Right atrium auricular region (tissue), 2 donors: ENCODE measurements at regions not wholly inside any gene's neighbourhood (a gene's known extent, or its start where the extent isn't known, plus 50 kb on each side); places are given as distances from the start of the nearest gene placed in this dataset.

Experiments
- DNase-seq: peaks from one replicate; pipeline ENCODE4 v3.0.0-alpha.2; 2019; ENCODE audit warnings: low spot score
- H3K27ac ChIP-seq, 2 donors: fragments of 200-600 bp; sonication (generic); 1 replicate in 1 of 2; 2 replicates in 1 of 2; pipeline ENCODE4 v1.5.1; 2016 to 2019
- H3K27me3 ChIP-seq, 2 donors: fragments of 200-600 bp; sonication (generic); one replicate each; pipeline versions ENCODE4 v1.5.1 to v1.6.0; 2017 to 2019
- H3K36me3 ChIP-seq: fragments of 200-600 bp; sonication (generic); one replicate; pipeline ENCODE4 v1.5.1; 2016
- H3K4me1 ChIP-seq, 2 donors: fragments of 200-600 bp; sonication (generic); one replicate each; pipeline versions ENCODE4 v1.5.1 to v1.6.0; 2017 to 2019
- H3K4me3 ChIP-seq, 2 donors: fragments of 200-600 bp; sonication (generic); 1 replicate in 1 of 2; 2 replicates in 1 of 2; pipeline ENCODE4 v1.5.1; 2017 to 2019; ENCODE audit warnings: mild to moderate bottlenecking in 1 of 2, moderate library complexity in 1 of 2
- H3K9me3 ChIP-seq, 2 donors: fragments of 200-600 bp; sonication (generic); one replicate each; pipeline ENCODE4 v1.5.1; 2019
- TF ChIP-seq, protein P1 (sequence below), 2 donors: fragments of 200-600 bp; sonication (generic); IDR thresholded peaks; one replicate each; pipeline ENCODE4 v1.5.1; 2019; ENCODE audit warnings: antibody characterized with exemption in 2 of 2

GRCh38 chr21:38973552-38973951 lies 167.8 kb downstream of the ETS2 start:
- DNase-seq, result no peak
- TF ChIP-seq, protein P1, sequence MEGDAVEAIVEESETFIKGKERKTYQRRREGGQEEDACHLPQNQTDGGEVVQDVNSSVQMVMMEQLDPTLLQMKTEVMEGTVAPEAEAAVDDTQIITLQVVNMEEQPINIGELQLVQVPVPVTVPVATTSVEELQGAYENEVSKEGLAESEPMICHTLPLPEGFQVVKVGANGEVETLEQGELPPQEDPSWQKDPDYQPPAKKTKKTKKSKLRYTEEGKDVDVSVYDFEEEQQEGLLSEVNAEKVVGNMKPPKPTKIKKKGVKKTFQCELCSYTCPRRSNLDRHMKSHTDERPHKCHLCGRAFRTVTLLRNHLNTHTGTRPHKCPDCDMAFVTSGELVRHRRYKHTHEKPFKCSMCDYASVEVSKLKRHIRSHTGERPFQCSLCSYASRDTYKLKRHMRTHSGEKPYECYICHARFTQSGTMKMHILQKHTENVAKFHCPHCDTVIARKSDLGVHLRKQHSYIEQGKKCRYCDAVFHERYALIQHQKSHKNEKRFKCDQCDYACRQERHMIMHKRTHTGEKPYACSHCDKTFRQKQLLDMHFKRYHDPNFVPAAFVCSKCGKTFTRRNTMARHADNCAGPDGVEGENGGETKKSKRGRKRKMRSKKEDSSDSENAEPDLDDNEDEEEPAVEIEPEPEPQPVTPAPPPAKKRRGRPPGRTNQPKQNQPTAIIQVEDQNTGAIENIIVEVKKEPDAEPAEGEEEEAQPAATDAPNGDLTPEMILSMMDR (IDR thresholded peaks at IDR 0.05), result no peak
- no peaks in the 10 kb centered on the region for H3K4me1 ChIP-seq
- H3K9me3 ChIP-seq, result no peaks in the 10 kb centered on the region
- H3K4me3 ChIP-seq, result no peak overlapping the region
- H3K27ac ChIP-seq, result no peak overlapping the region
- H3K27me3 ChIP-seq, result no peaks in the 10 kb centered on the region
- no peaks in the 10 kb centered on the region for H3K36me3 ChIP-seq

GRCh38 chr21:38972078-38972477 lies 166.3 kb downstream of the ETS2 start:
- no peaks in the 10 kb centered on the region for H3K36me3 ChIP-seq
- TF ChIP-seq, protein P1 (IDR thresholded peaks at IDR 0.05), result no peak
- no peaks in the 10 kb centered on the region for H3K9me3 ChIP-seq
- no peak for DNase-seq
- H3K4me3 ChIP-seq, result no peak overlapping the region
- H3K27ac ChIP-seq, result no peak overlapping the region
- H3K4me1 ChIP-seq, result no peaks in the 10 kb centered on the region
- H3K27me3 ChIP-seq, result no peaks in the 10 kb centered on the region

DNA sequence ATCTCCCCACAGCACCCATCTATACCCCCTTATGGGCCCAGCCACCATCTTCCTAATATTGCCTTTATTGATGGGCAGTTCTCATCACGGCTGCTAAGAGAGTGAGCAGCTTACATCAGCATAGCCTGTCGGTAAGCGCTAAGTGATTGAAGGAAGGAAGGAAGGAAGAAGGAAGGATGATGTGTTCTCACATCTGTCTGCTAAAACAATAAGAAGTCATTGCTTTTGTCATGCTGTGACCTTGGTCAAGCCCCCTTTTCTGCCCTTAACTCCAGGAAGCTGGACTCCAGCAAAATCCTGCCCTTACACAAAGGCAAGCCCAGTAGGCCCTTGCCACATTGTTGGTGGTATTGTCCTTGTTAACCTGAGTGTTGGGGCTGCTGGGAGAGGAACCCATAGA lies 165.0 kb downstream of the ETS2 start:
- no peak for DNase-seq
- no peaks in the 10 kb centered on the region for H3K9me3 ChIP-seq
- TF ChIP-seq, protein P1 (IDR thresholded peaks at IDR 0.05), result no peak
- H3K4me3 ChIP-seq, result no peak overlapping the region
- H3K4me1 ChIP-seq, result no peaks in the 10 kb centered on the region
- H3K27ac ChIP-seq, result no peak overlapping the region
- no peaks in the 10 kb centered on the region for H3K27me3 ChIP-seq
- no peaks in the 10 kb centered on the region for H3K36me3 ChIP-seq

DNA sequence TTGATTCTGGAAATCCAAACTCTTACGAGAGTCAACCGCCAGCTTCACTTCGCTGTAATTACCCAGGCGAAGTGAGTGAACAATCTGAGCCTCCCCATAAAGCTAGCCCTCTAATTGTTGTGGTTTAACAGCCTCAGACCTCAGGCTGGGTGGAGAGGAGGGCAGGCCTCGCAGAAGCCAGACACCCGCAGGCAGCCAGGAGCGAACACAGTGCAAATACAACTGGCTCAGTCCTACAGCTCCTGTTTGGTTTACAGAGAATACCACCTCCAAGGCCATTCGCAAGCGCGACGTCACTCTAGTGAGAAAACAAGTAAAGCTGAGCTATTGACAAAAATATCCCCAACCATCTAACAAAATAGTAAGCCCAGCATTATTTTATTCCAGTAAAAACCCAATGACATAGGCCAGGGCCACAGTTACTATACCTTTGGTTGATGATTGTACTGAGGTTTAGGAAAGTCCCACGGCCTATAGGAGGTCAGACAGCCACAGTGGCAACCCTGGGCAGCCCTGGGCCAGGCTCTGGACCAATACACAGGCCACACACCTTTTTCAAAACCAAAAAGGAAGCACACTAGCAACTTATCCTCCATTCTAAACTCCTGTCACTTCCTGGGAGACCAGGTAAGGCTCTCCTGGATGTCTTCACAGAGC lies 163.3 kb downstream of the ETS2 start:
- TF ChIP-seq, protein P1 (IDR thresholded peaks at IDR 0.05), result no peak
- Histone ChIP-seq H3K4me3 (no peak overlapping the region), H3K27ac (no peak overlapping the region), H3K4me1 (no peaks in the 10 kb centered on the region), H3K9me3 (no peaks in the 10 kb centered on the region), H3K36me3 (no peaks in the 10 kb centered on the region), H3K27me3 (no peaks in the 10 kb centered on the region)
- DNase-seq, result no peak

DNA sequence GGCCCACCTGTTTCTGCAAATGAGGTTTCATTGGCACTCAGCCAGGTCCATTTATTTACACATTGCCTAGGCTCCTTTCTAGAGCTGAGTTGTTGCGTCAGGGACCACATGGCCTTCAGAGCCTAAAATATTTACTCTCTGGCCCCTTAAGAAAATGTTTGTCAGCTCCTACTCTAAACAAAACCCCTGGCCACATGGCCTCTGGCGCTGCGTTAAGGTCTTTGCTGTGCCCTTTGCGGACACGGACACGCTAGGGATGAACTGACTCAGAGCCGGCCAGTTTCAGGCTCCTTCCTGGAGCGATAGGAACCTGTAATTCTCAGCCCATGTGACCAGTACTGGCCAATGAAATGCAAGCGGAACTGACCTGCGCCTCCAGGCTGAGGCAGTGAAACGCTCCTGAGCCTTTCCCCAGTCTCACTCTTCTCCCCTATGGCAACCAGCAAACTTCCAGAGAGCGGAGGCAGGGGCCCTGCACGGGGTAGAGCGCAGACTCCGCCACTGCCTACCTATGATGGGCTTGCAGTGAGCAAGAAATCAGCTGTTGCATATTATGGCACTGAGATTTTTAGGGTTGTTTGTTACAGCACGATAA lies 160.3 kb downstream of the ETS2 start:
- Histone ChIP-seq H3K4me3 (no peak overlapping the region), H3K4me1 (no peaks in the 10 kb centered on the region), H3K27me3 (no peaks in the 10 kb centered on the region), H3K27ac (no peak overlapping the region), H3K36me3 (no peaks in the 10 kb centered on the region), H3K9me3 (peaks cover 0 to 4% of the 10 kb centered on the region in 2 donors)
- no peak for DNase-seq
- TF ChIP-seq, protein P1 (IDR thresholded peaks at IDR 0.05), result no peak

DNA sequence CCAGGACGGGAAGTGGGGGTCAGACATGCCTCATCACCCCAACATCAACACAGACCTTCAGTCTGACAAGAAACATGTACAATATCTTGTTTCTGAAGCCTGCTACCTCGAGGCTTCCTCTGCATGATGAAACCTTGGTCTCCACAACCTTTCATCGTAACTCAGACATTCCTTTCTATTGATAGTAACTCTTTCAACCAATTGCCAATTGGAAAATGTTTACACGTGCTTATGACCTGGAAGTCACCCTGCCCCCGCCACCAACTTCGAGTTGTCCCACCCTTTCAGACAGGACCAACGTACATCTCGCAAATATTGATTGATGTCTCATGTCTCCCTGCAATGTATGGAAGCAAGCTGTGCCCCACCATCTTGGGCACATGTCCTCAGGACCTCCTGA lies 159.5 kb downstream of the ETS2 start:
- Histone ChIP-seq H3K27ac (no peak overlapping the region), H3K36me3 (no peaks in the 10 kb centered on the region), H3K4me1 (no peaks in the 10 kb centered on the region), H3K4me3 (no peak overlapping the region), H3K9me3 (peaks cover 0 to 4% of the 10 kb centered on the region in 2 donors), H3K27me3 (no peaks in the 10 kb centered on the region)
- TF ChIP-seq, protein P1 (IDR thresholded peaks at IDR 0.05), result no peak
- DNase-seq, result no peak
